IPS-NIHi7 (cell line): ENCODE measurements at regions not wholly inside any gene's neighbourhood (a gene's known extent, or its start where the extent isn't known, plus 50 kb on each side); places are given as distances from the start of the nearest gene placed in this dataset.
"Not testable (repeated sequence)": the region's sequence is repeated elsewhere in the genome, so short reads cannot be mapped to it uniquely, and the experiment has no call there.

Experiments used
- DNase-seq: peaks from one replicate; pipeline ENCODE4 v3.0.0; 2012; ENCODE audit warnings: mixed read lengths; ENCODE audit errors: extremely low spot score

- DNase-seq, result no peak
These were observed 242.0 kb upstream of the NSMCE3 start for GRCh38 chr15:29511663-29512062.

DNA sequence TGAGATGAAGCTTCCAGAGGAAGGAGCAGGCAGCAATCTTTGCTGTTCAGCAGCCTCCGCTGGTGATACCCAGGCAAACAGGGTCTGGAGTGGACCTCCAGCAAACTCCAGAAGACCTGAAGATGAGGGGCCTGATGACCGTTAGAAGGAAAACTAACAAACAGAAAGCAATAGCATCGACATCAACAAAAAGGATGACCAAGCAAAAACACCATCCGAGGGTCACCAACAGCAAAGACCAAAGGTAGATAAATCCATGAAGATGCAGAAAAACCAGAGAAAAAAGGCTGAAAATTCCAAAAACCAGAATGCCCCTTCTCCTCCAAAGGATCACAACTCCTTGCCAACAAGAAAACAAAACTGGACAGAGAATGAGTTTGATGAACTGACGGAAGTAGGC is 235.9 kb upstream of the NSMCE3 start:
- not testable (repeated sequence) for DNase-seq

DNA sequence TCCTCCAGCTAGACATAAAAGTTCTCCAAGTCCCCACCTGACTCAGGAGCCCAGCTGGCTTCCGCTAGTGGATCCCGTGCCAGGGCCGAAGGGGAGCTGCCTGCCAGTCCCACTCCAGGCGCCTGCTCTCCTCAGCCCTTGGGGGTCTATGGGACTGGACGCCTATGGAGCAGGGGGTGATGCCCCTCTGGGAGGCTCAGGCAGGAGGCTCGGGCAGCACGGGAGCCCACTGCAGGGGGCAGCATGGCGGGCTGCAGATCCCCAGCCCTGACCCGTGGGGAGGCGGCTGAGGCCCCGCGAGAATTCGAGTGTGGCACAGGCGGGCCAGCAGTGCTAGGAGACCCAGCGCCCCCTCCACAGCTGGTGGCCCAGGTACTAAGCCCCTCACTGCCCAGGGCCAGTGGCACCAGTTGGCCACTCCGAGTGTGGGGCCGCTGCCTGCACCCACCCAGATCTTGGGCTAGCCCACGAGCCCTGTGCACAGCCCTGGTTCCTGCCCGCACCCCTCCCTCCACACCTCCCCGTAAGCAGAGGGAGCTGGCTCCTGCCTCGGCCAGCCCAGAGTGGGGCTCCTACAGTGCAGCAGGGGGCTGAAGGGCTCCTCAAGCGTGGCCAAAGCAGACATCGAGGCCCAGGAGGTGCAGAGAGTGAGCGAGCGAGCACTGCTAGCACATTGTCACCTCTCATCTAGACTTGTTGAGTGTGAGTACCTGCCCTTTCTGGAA is 221.3 kb upstream of the NSMCE3 start:
- DNase-seq, result no peak

GRCh38 chr15:29480949-29481348 is 211.3 kb upstream of the NSMCE3 start:
- DNase-seq, result no peak

- DNase-seq, result no peak
These were observed 210.7 kb upstream of the NSMCE3 start for GRCh38 chr15:29480278-29480677.

- DNase-seq, result no peak
These were observed 207.6 kb upstream of the NSMCE3 start for GRCh38 chr15:29477256-29477655.

GRCh38 chr15:29476503-29477080 is 207.0 kb upstream of the NSMCE3 start:
- no peak for DNase-seq

DNA sequence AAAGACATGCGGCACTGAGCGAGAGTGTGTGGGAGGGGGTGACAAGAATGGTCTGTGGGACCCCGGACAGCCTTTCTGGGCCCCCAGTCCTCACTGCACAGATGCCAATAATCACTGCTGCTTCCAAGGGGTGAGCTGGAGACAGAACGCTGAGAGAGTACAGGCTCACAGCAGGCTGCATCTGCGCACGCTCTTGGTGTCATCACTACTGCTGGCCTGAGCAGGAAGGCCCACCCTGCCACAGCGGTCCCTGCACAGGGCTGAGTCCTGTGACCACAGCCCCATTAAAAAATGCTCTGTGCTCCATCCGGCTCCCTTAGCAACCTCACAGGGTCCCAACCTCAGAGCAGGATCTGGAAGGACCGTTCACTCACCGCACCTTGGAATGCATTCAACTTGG is 205.5 kb upstream of the NSMCE3 start:
- DNase-seq, result no peak

DNA sequence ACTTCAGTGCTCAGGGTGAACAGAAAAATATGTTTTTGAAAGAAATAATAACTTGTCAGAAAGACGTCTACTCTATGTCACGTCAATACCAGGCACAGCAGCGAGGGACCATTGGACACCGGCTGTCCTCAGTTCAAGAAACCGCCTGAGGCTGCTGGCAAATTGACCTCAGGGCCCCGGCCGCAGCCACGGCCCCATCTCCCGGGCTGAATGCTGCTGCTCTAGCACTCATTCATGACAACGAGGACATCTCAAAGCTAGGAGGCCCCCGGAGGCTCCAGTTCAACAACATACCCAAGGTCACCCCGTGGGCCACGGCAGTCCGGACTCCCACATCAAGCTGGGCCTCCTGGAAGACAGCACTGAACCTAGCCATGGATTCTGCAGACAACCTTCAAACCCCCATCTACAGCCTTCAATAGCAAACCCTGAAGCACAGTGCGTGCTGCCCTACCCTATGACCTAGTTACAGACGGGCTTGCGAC is 204.0 kb upstream of the NSMCE3 start:
- no peak for DNase-seq

- DNase-seq, result no peak
These were observed 203.4 kb upstream of the NSMCE3 start for GRCh38 chr15:29472901-29473445.

DNA sequence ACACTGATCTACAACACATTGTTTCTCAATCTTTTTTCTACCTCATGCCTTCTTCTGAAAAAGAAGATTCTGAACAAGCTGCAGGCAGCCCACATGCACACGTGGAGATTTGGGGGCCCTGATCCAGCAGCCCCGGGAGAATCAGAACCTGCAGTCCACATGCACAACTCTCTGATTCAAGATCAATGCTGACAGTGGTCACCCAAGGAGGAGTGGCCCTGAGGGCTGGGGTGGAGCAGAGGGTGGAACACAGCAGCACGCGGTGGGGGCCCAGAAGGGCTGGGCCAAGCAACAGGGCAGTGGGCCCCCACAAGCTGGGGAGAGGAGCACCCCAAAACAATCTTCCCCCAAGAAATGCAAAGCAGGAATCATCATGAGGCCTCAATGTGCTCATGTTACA is 202.1 kb upstream of the NSMCE3 start:
- no peak for DNase-seq

DNA sequence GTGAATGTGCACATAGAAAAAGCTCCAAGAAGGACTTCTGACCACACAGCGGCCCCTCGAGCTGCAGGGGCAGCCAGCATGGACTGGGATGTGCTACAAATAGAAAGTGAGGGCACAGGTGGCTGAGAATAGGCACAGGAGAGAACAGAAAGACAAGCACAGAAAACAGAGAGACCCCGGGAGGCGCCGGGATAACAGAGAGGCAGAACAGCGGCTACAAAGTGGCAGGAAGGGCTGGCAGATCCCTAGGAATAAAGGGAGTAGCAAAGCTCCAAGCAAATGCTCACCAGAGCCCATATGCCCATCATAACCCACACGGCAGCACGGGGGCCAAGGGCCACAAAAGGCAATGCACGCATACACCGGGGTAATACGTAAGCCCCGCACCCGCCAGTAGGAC is 201.7 kb upstream of the NSMCE3 start:
- DNase-seq, result no peak

GRCh38 chr15:29470794-29471193 is 201.2 kb upstream of the NSMCE3 start:
- DNase-seq, result no peak

GRCh38 chr15:29470311-29470710 is 200.7 kb upstream of the NSMCE3 start:
- no peak for DNase-seq

- DNase-seq, result no peak
These were observed 199.3 kb upstream of the NSMCE3 start for GRCh38 chr15:29468899-29469298.

DNA sequence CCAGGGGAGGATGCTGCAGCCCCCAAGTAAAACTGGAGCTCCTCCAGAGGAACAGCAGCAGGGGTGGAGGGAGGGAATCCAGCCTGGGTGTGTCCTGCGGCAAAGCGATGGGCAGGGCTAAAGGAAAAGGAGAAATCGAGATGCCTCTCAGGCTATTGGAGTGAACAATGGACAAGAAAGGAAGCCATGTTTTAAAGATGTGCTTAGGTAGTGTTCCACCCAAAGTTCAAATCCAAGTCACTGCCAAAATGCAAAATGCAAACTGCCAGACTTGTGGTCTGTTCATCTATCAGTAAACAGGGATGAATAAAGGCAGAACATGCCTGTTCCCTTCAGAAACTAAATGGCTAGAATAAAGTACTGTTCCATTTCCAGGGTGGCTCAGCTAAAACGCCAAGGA is 197.5 kb upstream of the NSMCE3 start:
- no peak for DNase-seq

GRCh38 chr15:29466292-29466691 is 196.7 kb upstream of the NSMCE3 start:
- no peak for DNase-seq

DNA sequence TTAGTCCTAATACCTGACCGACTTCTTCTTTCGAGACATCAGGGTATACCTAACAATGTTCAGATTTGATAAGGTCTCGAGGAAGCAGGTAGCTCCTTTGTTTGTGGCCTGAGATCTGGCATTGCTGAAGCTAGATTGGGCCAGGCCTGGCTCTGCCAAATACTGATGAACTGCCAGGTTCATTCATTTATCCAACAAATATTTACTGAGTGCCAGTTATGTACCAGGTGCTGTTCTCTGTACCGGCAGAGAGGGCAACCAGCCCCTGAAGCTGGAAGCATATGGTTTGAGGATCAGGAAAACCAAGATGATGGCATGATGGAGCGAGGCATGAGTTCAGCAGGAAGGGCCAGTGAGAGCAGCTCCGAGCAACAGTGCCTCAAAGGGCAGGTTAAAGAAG is 196.2 kb upstream of the NSMCE3 start:
- no peak for DNase-seq

DNA sequence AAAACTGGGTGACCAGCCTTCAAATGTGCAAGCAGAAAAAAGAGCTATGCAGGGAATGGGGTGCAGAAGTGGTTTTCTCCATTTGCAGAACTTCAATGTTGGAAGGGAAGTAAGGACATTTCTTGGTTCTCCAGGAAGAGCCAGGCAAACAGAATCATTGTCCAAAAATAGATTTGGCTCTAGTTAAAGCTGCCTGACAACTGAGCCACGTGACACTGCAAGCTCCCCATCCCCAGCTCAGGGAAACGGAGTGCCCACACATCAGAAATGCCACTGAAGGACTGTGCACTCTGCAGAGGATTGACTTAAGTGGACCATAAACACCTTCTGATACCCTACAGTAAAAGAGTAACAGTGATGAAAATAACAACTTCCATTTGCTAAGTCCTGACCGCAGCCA is 195.6 kb upstream of the NSMCE3 start:
- no peak for DNase-seq

- no peak for DNase-seq
These were observed 192.3 kb upstream of the NSMCE3 start for GRCh38 chr15:29461877-29462276.

DNA sequence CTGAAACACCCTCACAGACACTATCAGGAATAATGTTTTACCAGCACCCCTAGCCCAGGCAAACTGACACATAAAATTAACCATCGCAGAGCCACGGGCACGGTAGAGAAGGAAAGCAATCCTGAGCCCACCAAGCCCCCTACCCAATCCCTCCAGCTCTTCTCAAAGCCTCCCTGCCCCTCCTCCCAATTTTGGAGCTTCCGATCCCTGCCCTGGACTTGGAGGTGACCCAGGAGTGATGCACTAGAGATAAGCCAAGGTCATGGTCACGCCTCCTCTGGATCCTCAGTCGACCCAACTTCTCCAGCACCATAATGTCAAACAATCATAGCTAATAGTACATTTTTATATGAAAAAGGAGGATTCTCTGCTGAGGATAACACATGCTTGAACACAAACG is 188.7 kb upstream of the NSMCE3 start:
- no peak for DNase-seq

- no peak for DNase-seq
These were observed 188.1 kb upstream of the NSMCE3 start for GRCh38 chr15:29457729-29458128.

DNA sequence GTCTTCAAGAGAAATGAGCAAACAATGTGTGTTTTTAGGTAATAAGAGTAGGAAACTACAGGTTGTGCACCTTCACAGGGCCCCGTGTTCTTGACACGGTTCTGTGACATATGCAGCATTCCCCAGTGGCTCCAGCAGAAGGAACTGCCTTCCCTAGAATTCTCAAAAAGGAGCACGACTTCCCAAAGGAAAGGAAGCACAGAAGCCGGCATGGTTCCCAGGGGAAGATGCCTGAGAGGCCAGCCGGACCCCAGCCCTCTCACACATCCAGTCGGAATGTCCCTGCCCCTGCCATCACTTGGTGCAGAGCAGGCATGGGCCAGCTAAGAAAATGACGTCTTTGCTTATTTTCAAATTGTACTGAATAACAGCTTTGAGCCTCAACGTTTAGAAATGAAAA is 187.3 kb upstream of the NSMCE3 start:
- no peak for DNase-seq
